ENCODE measurements at regions not wholly inside any gene's neighbourhood (a gene's known extent, or its start where the extent isn't known, plus 50 kb on each side); places are given as distances from the start of the nearest gene placed in this dataset.

- Histone ChIP-seq H3K4me3 (no peak overlapping the region), H3K9me3 (replicated peaks) (no peaks in the 10 kb centered on the region), H3K27me3 (replicated peaks) (no peaks in the 10 kb centered on the region), H3K4me1 (replicated peaks) (no peaks in the 10 kb centered on the region), H3K27ac (no peak overlapping the region), H3K36me3 (no peaks in the 10 kb centered on the region)
- no peak for DNase-seq (ENCODE audit: low read depth in 1 of 2, low spot score in 2 of 2)
Measured at GRCh38 chr15:26179906-26180305, 316.8 kb upstream of the ATP10A start.

GRCh38 chr15:26178640-26179220 is 315.6 kb upstream of the ATP10A start:
- DNase-seq (ENCODE audit: low read depth in 1 of 2, low spot score in 2 of 2), result no peak
- no peaks in the 10 kb centered on the region for H3K27me3 ChIP-seq (replicated peaks)
- H3K9me3 ChIP-seq (replicated peaks), result no peaks in the 10 kb centered on the region
- H3K4me1 ChIP-seq (replicated peaks), result no peaks in the 10 kb centered on the region
- H3K36me3 ChIP-seq, result no peaks in the 10 kb centered on the region
- H3K27ac ChIP-seq, result no peak overlapping the region
- H3K4me3 ChIP-seq, result no peak overlapping the region

GRCh38 chr15:26177816-26178215 is 314.7 kb upstream of the ATP10A start:
- Histone ChIP-seq H3K9me3 (replicated peaks) (no peaks in the 10 kb centered on the region), H3K27ac (no peak overlapping the region), H3K4me1 (replicated peaks) (no peaks in the 10 kb centered on the region), H3K27me3 (replicated peaks) (no peaks in the 10 kb centered on the region), H3K36me3 (no peaks in the 10 kb centered on the region), H3K4me3 (no peak overlapping the region)
- no peak for DNase-seq (ENCODE audit: low read depth in 1 of 2, low spot score in 2 of 2)

GRCh38 chr15:26176831-26177230 is 313.7 kb upstream of the ATP10A start:
- Histone ChIP-seq H3K4me3 (no peak overlapping the region), H3K36me3 (no peaks in the 10 kb centered on the region), H3K27ac (no peak overlapping the region), H3K9me3 (replicated peaks) (no peaks in the 10 kb centered on the region), H3K4me1 (replicated peaks) (no peaks in the 10 kb centered on the region), H3K27me3 (replicated peaks) (no peaks in the 10 kb centered on the region)
- no peak for DNase-seq (ENCODE audit: low read depth in 1 of 2, low spot score in 2 of 2)

- Histone ChIP-seq H3K36me3 (no peaks in the 10 kb centered on the region), H3K4me3 (no peak overlapping the region), H3K9me3 (replicated peaks) (no peaks in the 10 kb centered on the region), H3K27ac (no peak overlapping the region), H3K4me1 (replicated peaks) (no peaks in the 10 kb centered on the region), H3K27me3 (replicated peaks) (no peaks in the 10 kb centered on the region)
- no peak for DNase-seq (ENCODE audit: low read depth in 1 of 2, low spot score in 2 of 2)
Measured at GRCh38 chr15:26171266-26171665, 308.1 kb upstream of the ATP10A start.

- DNase-seq (ENCODE audit: low read depth in 1 of 2, low spot score in 2 of 2), result no peak
- no peaks in the 10 kb centered on the region for H3K4me1 ChIP-seq (replicated peaks)
- no peak overlapping the region for H3K27ac ChIP-seq
- H3K36me3 ChIP-seq, result no peaks in the 10 kb centered on the region
- H3K9me3 ChIP-seq (replicated peaks), result no peaks in the 10 kb centered on the region; the same call in 1 of the 2 replicates
- H3K27me3 ChIP-seq (replicated peaks), result no peaks in the 10 kb centered on the region
- no peak overlapping the region for H3K4me3 ChIP-seq
Measured at GRCh38 chr15:26166429-26166828, 303.3 kb upstream of the ATP10A start.

GRCh38 chr15:26165546-26165945 is 302.4 kb upstream of the ATP10A start:
- no peak for DNase-seq (ENCODE audit: low read depth in 1 of 2, low spot score in 2 of 2)
- Histone ChIP-seq H3K4me1 (replicated peaks) (no peaks in the 10 kb centered on the region), H3K27me3 (replicated peaks) (no peaks in the 10 kb centered on the region), H3K9me3 (replicated peaks) (no peaks in the 10 kb centered on the region; the same call in 1 of the 2 replicates), H3K27ac (no peak overlapping the region), H3K4me3 (no peak overlapping the region), H3K36me3 (no peaks in the 10 kb centered on the region)

GRCh38 chr15:26160343-26160742 is 297.2 kb upstream of the ATP10A start:
- Histone ChIP-seq H3K36me3 (no peaks in the 10 kb centered on the region), H3K9me3 (replicated peaks) (no peaks in the 10 kb centered on the region; the same call in 1 of the 2 replicates), H3K27me3 (replicated peaks) (no peaks in the 10 kb centered on the region), H3K4me3 (no peak overlapping the region), H3K4me1 (replicated peaks) (no peaks in the 10 kb centered on the region), H3K27ac (no peak overlapping the region)
- no peak for DNase-seq (ENCODE audit: low read depth in 1 of 2, low spot score in 2 of 2)

- Histone ChIP-seq H3K27me3 (replicated peaks) (no peaks in the 10 kb centered on the region), H3K4me1 (replicated peaks) (no peaks in the 10 kb centered on the region), H3K27ac (no peak overlapping the region), H3K4me3 (no peak overlapping the region), H3K36me3 (no peaks in the 10 kb centered on the region), H3K9me3 (replicated peaks) (no peaks in the 10 kb centered on the region; the same call in 1 of the 2 replicates)
- DNase-seq (ENCODE audit: low read depth in 1 of 2, low spot score in 2 of 2), result no peak
Measured at GRCh38 chr15:26158176-26158575, 295.0 kb upstream of the ATP10A start.

- no peaks in the 10 kb centered on the region for H3K27me3 ChIP-seq (replicated peaks)
- H3K4me1 ChIP-seq (replicated peaks), result no peaks in the 10 kb centered on the region
- H3K9me3 ChIP-seq (replicated peaks), result no peaks in the 10 kb centered on the region
- no peak for DNase-seq (ENCODE audit: low read depth in 1 of 2, low spot score in 2 of 2)
- no peak overlapping the region for H3K27ac ChIP-seq
- no peaks in the 10 kb centered on the region for H3K36me3 ChIP-seq
- no peak overlapping the region for H3K4me3 ChIP-seq
Measured at GRCh38 chr15:26157081-26157480, 294.0 kb upstream of the ATP10A start.

GRCh38 chr15:26156051-26156450 is 292.9 kb upstream of the ATP10A start:
- DNase-seq (ENCODE audit: low read depth in 1 of 2, low spot score in 2 of 2), result no peak
- Histone ChIP-seq H3K4me1 (replicated peaks) (no peaks in the 10 kb centered on the region), H3K9me3 (replicated peaks) (no peaks in the 10 kb centered on the region), H3K4me3 (no peak overlapping the region), H3K36me3 (no peaks in the 10 kb centered on the region), H3K27me3 (replicated peaks) (no peaks in the 10 kb centered on the region), H3K27ac (no peak overlapping the region)

GRCh38 chr15:26148156-26148860 is 285.2 kb upstream of the ATP10A start:
- no peaks in the 10 kb centered on the region for H3K36me3 ChIP-seq
- DNase-seq (ENCODE audit: low read depth in 1 of 2, low spot score in 2 of 2), result no peak
- no peaks in the 10 kb centered on the region for H3K9me3 ChIP-seq (replicated peaks)

GRCh38 chr15:26146202-26146601 is 283.1 kb upstream of the ATP10A start:
- Histone ChIP-seq H3K4me1 (replicated peaks) (no peaks in the 10 kb centered on the region), H3K4me3 (no peak overlapping the region), H3K36me3 (no peaks in the 10 kb centered on the region), H3K9me3 (replicated peaks) (no peaks in the 10 kb centered on the region), H3K27ac (no peak overlapping the region), H3K27me3 (replicated peaks) (no peaks in the 10 kb centered on the region)
- DNase-seq (ENCODE audit: low read depth in 1 of 2, low spot score in 2 of 2), result no peak

More at GRCh38 chr15:26148156-26148860, 285.2 kb upstream of the ATP10A start:
- Histone ChIP-seq H3K27ac (no peak overlapping the region), H3K27me3 (replicated peaks) (no peaks in the 10 kb centered on the region), H3K4me1 (replicated peaks) (no peaks in the 10 kb centered on the region), H3K4me3 (no peak overlapping the region)

GRCh38 chr15:26145796-26146195 is 282.7 kb upstream of the ATP10A start:
- no peak overlapping the region for H3K4me3 ChIP-seq
- no peaks in the 10 kb centered on the region for H3K36me3 ChIP-seq
- DNase-seq (ENCODE audit: low read depth in 1 of 2, low spot score in 2 of 2), result no peak
- H3K27ac ChIP-seq, result no peak overlapping the region
- H3K27me3 ChIP-seq (replicated peaks), result no peaks in the 10 kb centered on the region
- no peaks in the 10 kb centered on the region for H3K4me1 ChIP-seq (replicated peaks)
- no peaks in the 10 kb centered on the region for H3K9me3 ChIP-seq (replicated peaks)

Measured in SJSA1 (cell line).